GM13976 (cell line): ENCODE measurements at regions not wholly inside any gene's neighbourhood (a gene's known extent, or its start where the extent isn't known, plus 50 kb on each side); places are given as distances from the start of the nearest gene placed in this dataset.

ENCODE experiments used
- DNase-seq: peaks from one replicate; pipeline ENCODE4 v3.0.0; 2012; ENCODE audit warnings: low spot score
- in situ Hi-C: fragments of 300-500 bp; cut with MboI; formaldehyde crosslinking; loops from one replicate; pipeline ENCODE4 v1.12.0; 2022; ENCODE audit warnings: low sequenced_read_pairs, mixed read lengths, inconsistent platforms; ENCODE audit not compliant: unreplicated experiment
- TF ChIP-seq, protein P1 (sequence below): IDR thresholded peaks from 2 replicates; pipeline ENCODE4 v1.5.1; 2012; ENCODE audit warnings: borderline replicate concordance, mild to moderate bottlenecking; ENCODE audit not compliant: insufficient read depth; ENCODE audit errors: extremely low read depth, missing control alignments, control extremely low read depth

DNA sequence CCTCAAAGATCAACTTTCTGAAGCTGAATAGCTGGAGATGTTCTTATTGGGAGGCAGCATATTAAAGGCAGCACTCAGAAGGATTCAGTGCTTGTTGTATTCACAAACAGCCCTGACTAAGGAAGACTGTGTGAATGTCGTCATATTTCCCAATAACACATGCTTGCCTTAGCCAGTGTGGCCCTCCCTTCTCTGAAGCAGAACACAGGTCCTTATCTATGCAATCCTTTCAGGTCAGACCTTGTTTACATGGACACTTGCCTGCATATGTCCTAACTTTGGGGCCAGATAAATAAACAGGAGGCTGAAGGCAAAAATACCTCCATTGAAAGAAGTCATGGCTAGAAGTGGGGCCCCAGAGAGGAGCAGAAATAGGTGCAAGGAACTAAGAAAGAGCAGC, 97.2 kb downstream of the SLC4A3 start:
- in situ Hi-C loops, result no loop called here

DNA sequence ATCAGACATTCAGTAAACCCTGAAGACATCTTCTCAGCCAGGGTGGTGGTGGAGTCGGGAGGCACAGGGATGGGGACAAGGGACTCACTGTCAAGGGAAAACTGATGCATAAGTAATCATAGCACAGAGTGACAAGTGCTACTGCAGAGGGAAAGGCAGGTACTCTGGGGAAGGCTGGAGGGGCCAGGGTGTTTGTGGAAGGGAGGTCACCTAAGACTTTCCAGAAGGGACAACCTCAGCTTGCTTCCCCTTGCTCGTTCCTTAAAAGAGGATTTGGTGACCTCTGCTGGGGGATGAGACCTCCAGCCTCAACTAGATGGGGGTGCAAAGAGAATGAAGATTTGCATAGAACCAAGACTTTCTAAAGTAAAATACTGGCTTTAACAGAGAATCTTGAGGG, 99.5 kb downstream of the SLC4A3 start:
- TF ChIP-seq, protein P1, sequence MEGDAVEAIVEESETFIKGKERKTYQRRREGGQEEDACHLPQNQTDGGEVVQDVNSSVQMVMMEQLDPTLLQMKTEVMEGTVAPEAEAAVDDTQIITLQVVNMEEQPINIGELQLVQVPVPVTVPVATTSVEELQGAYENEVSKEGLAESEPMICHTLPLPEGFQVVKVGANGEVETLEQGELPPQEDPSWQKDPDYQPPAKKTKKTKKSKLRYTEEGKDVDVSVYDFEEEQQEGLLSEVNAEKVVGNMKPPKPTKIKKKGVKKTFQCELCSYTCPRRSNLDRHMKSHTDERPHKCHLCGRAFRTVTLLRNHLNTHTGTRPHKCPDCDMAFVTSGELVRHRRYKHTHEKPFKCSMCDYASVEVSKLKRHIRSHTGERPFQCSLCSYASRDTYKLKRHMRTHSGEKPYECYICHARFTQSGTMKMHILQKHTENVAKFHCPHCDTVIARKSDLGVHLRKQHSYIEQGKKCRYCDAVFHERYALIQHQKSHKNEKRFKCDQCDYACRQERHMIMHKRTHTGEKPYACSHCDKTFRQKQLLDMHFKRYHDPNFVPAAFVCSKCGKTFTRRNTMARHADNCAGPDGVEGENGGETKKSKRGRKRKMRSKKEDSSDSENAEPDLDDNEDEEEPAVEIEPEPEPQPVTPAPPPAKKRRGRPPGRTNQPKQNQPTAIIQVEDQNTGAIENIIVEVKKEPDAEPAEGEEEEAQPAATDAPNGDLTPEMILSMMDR, result no peak
- no peak for DNase-seq
- in situ Hi-C loops, result no loop called here

More for the DNA sequence above, 97.2 kb downstream of the SLC4A3 start:
- no peak for DNase-seq
- TF ChIP-seq, protein P1, result no peak

DNA sequence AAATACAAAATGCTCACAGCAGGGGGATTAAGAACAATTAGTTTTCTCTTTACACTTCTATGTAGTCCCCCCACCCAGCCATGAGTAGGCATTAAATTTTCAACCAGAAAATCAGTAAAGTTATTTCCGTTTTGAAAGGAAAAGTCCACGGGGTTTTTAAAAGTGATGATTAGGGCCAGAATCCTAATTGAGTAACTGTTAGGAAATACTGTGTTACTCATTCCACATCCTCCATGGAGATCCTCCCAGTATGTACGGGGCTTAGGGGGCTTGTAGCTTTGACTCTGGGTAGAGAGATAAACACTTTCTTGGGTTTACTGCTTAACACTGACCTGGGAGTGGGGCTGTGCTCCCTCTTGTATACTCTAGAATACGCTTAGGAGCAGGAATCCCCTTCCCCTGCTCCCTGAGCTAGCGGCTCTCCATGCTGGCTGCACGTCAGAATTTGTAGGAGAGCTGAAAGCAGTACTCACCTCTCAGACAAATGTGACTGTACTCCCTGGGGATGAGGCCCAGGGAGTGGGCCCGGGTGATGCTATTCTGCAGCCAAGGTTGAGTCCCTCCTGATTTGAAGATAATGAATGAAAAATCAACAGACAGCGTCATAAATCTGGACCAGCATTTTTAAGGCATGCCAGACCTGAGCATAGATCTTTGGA, 100.5 kb downstream of the SLC4A3 start:
- in situ Hi-C loops, result no loop called here
- TF ChIP-seq, protein P1, result no peak
- DNase-seq, result no peak

DNA sequence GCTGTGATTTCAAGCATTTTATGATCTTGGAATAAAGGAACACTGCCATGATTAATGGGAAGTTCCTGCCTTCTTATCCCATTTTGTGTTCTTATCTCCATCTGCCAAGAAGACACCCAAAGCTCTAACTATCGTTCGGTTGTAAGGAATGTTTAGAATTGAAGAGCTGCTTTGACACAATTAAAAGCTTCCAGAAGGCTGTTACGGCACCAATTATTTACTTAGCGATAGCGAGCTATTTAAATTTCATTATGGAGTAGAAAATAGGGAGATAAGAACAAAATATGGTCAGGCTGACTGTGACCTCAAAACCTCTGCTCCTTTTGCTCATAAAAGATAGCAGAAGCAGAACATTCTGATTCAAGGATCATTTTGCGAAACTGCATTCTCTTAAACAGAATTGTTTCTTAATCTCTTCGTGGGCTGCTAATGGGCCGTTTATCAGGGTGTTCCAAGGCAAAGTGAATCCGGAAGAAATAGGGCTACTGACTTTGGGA, 101.6 kb downstream of the SLC4A3 start:
- in situ Hi-C loops, result no loop called here
- no peak for DNase-seq
- TF ChIP-seq, protein P1, result no peak

DNA sequence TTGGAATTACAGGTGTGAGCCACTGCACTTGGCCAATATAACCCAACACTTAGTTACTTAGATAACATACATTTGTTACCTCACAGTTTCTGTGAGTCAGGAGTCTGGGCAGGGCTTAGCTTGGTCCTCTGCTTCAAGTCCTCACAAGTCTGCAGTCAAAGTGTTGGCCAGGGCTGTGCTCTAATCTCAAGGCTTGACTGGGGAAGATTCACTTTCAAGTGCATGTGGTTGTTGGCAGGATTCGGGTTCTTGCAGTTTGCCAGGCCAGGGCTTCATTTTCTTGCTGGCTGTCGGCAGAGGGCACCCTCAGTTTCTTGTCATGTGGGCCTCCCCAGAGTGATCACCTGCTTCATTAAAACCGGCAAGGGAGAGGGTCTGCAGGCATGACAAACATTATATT, 103.7 kb downstream of the SLC4A3 start:
- in situ Hi-C loops, result no loop called here
- no peak for DNase-seq
- TF ChIP-seq, protein P1, result no peak

DNA sequence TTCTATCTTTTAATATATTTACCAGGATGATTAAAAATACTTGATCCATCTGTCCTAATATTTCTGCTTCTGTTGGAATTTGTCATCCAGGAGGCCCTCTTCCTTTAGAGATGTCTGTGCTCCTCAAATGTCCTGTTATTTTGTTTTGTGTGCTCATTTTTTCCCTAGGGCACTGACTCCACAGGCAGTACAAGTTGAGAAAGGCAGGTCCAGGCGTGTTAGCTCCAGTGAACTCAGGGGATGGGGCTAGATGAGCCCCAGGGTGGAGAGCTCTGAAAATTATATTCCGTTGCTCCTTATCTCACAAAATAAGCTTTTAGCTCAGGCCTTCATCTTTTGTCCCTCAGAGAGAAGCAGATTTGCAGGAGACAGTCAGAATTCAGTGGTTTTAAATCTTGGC, 105.7 kb downstream of the SLC4A3 start:
- TF ChIP-seq, protein P1, result no peak
- in situ Hi-C loops, result no loop called here

More for the DNA sequence above, 105.7 kb downstream of the SLC4A3 start:
- no peak for DNase-seq
